ENCODE measurements at regions not wholly inside any gene's neighbourhood (a gene's known extent, or its start where the extent isn't known, plus 50 kb on each side); places are given as distances from the start of the nearest gene placed in this dataset.

GRCh38 chr1:30267046-30267445 is 456.3 kb downstream of the MATN1 start:
- no peak for ATAC-seq
- intact Hi-C loops (cut with micrococcal nuclease): no loop called here
- Histone ChIP-seq H3K9me3 (ENCODE audit: control insufficient read depth in 1 of 2, insufficient read depth in 1 of 2, low read depth in 1 of 2, low read length in 2 of 2) (no peaks in the 10 kb centered on the region), H3K4me3 (replicated peaks in 1 of 2; ENCODE audit: low read depth in 1 of 2, low read length in 2 of 2) (no peak overlapping the region), H3K79me2 (ENCODE audit: insufficient read depth, low read length) (no peaks in the 10 kb centered on the region), H3K27me3 (ENCODE audit: insufficient read depth, low read length) (peaks cover 33% of the 10 kb centered on the region; the same call in 1 of the 2 replicates), H3K9me2 (ENCODE audit: insufficient read depth) (no peaks in the 10 kb centered on the region), H4K20me1 (ENCODE audit: insufficient read depth) (no peaks in the 10 kb centered on the region), H3K4me1 (ENCODE audit: control insufficient read depth in 1 of 2, insufficient read depth in 2 of 2, low read length in 2 of 2) (no peaks in the 10 kb centered on the region), H3K27ac (ENCODE audit: low read depth, low read length) (no peak overlapping the region), H3K4me2 (ENCODE audit: low read length) (no peak overlapping the region), H3K9ac (ENCODE audit: low read length) (no peak overlapping the region), H3K36me3 (ENCODE audit: control insufficient read depth in 1 of 2, insufficient read depth in 2 of 2, low read length in 2 of 2) (no peaks in the 10 kb centered on the region), H2AFZ (ENCODE audit: low read depth, low read length, poor library complexity, severe bottlenecking) (no peak overlapping the region)
- no peak for DNase-seq (ENCODE audit: low read depth, low spot score)
- POLR2A ChIA-PET: no interaction called here
- CTCF ChIA-PET: no interaction called here
- BruUV-seq (replicated peaks): no TSS peak
- RAD21 ChIA-PET (ENCODE audit: low non-redundant PET in 1 of 2, low total read pairs in 2 of 2, uncharacterized antibody in 2 of 2, unreplicated experiment in 2 of 2): no interaction called here
- TF ChIP-seq SP1 (IDR thresholded peaks at IDR 0.05; ENCODE audit: low read depth): no peak
- no peak for TF ChIP-seq EGR1 (IDR thresholded peaks at IDR 0.05; ENCODE audit: low read depth)
- no peak for TF ChIP-seq CBX3 (IDR thresholded peaks at IDR 0.05; ENCODE audit: low read depth)
- TF ChIP-seq TCF7L2 (IDR thresholded peaks at IDR 0.05; ENCODE audit: borderline replicate concordance, extremely low read depth, insufficient read depth, insufficient read length): no peak
- TF ChIP-seq ELF1 (IDR thresholded peaks at IDR 0.05; ENCODE audit: borderline replicate concordance, low read depth): no peak
- TF ChIP-seq FOSL1 (IDR thresholded peaks at IDR 0.05; ENCODE audit: low read depth): no peak
- no peak for TF ChIP-seq ATF3 (IDR thresholded peaks at IDR 0.05)
- no peak for TF ChIP-seq EZH2 (IDR thresholded peaks at IDR 0.05)
- TF ChIP-seq JUND (IDR thresholded peaks at IDR 0.05): no peak
- TF ChIP-seq ZFX (IDR thresholded peaks at IDR 0.05): no peak
- no peak for TF ChIP-seq SIN3A (IDR thresholded peaks at IDR 0.05; ENCODE audit: low read depth)
- no peak for TF ChIP-seq POLR2A (IDR thresholded peaks at IDR 0.05; ENCODE audit: borderline replicate concordance, extremely low read depth, insufficient read depth, insufficient read length)
- TF ChIP-seq RAD21 (IDR thresholded peaks at IDR 0.05; ENCODE audit: low read depth): no peak

All from HCT116 (cell line).